ENCODE measurements at regions not wholly inside any gene's neighbourhood (a gene's known extent, or its start where the extent isn't known, plus 50 kb on each side); places are given as distances from the start of the nearest gene placed in this dataset.
"Not testable (repeated sequence)": the region's sequence is repeated elsewhere in the genome, so short reads cannot be mapped to it uniquely, and the experiment has no call there.

DNA sequence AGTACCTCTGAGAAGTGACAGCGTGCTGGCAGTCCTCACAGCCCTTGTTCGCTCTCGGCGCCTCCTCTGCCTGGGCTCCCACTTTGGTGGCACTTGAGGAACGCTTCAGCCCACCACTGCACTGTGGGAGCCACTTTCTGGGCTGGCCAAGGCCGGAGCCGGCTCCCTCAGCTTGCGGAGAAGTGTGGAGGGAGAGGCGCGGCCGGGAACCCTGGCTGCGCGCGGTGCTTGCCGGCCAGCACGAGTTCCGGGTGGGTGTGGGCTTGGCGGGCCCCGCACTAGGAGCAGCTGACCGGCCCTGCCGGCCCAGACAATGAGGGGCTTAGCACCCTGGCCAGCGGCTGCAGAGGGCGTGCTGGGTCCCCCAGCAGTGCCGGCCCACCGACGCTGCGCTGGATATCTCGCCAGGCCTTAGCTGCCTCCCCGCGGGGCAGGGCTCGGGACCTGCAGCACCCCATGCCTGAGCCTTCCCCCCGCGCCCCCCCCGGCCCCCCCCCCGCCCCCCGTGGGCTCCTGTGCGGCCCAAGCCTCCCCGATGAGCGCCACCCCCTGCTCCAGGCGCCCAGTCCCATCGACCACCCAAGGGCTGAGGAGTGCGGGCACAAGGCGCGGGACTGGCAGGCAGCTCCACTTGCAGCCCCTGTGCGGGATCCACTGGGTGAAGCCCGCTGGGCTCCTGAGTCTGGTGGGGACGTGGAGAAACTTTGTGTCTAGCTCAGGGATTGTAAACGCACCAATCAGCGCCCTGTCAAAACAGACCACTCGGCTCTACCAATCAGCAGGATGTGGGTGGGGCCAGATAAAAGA is 847.7 kb upstream of the CDH6 start:
- not testable (repeated sequence) for DNase-seq

DNA sequence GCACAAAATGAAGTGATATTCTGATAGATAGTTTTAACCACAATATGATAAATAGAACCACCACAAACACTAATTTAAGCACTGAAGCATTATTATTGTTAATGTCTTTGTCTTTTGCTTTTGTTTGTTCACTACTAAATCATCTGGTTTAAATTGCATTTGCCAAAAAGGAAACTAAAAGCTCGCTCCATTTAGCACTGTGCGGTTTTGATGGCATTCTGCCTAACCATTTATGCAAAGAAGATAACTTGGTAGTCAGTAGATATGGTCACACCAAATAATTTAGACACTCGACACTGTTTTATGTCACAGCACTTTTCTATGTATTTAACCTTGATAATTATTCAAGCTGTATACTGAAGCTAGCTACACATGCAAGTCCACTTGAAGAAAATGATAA is 849.8 kb upstream of the CDH6 start:
- no peak for DNase-seq

DNA sequence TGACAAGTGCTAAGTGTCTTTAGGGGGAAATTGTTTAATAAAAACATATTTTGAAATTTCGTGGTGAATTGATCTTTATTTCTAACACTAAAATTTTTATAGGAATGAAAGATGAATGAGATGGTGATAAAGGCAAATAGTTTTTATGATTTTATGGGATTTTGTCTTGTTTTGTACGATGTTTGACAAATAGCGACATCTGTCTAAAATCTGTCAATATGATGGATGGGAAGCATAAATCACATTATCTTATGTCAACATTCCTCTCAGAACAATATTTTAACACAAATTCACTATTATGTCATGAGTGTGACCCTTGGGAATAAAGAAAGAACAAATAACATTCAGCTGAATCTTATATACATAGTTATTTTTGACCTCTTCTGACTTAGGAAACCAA is 852.0 kb upstream of the CDH6 start:
- DNase-seq, result no peak

DNA sequence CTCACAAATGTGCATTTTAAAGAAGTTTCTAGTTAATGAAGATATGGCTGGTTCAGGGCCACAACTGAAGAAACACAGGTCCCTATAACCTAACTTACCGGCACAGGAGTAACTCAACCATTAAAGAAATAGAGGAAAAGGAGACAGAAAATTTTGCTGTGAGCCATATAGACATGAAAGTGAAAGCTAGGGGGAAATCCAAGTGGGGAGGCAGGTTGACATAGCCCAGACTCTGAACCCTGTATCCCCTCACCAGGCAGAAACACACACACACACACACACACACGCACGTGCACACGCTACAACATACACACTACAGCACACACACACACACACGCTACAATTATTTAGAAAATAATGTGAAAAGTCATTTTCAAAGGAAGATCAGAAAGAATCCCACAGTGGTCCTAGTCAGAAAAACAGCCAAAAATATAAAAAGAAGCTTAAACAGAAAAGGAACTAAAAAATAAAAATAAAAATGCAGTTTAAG is 856.4 kb upstream of the CDH6 start:
- no peak for DNase-seq

DNA sequence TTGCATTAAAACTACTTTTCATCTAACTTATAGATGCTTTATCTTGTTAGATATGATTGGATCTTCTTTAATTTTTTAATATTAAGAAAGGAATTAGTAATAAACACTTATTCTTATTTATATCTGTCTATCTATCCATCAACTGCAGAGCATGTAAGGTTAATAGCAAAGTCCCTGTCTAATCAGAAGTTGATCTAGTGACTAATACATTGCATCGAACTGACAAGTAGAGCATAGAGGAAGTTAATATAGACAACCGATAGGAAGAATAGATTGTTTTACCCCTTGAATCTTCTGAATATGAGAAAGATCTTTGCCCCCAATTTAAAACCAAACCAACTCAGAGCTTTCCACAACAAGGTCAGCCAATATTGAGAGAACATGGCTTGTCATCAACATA is 862.0 kb upstream of the CDH6 start:
- no peak for DNase-seq

DNA sequence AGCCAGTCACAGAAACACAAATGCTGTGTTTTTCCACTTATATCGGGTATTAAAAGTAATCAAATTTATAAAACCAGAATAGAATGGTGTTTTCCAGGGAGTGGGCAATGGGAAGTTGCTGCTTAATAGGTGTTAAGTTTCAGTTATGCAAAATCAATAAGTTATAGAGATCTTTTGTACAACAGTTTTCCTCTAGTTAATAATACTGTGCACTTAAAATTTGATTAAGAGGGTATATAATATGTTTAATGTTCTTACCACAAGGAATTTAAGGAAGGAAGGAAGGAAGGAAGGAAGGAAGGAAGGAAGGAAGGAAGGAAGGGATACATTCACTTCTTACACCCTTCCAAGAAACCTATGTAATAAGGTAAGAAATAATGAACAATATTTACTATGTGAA is 867.7 kb upstream of the CDH6 start:
- no peak for DNase-seq

DNA sequence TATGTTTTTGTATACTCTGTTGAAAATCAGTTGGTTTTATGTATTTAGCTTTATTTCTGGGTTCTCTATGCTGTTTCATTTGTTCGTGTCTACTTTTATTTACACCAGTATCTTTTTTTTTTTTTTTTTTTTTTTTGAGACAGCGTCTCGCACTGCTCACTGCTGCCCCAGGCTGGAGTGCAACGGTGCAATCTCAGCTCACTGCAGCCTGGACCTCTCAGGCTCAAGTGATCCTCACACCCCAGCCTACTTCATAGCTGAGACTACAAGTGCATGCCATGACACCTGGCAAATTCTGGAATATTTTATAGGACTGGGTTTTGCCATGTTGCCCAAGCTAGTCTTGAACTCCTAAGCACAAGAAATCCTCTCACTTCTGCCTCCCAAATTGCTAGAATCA is 869.4 kb upstream of the CDH6 start:
- DNase-seq, result no peak

DNA sequence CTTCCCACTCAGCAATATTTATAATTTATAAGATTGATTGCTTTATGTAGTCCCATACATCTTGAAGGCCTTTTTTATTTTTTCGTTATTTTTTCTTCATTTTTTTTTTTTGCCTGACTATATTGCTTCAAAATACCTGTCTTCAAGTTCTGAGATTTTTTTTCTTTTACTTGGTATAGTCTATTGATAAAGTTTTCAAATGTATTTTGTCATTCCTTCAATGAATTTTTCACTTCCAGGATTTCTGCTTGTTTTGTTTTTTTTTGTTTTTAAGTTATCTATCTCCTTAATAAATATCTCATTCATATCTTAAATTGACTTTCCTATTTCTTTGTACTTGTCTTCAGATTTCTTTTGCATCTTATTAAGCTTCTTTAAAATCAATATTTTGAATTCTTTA is 905.6 kb upstream of the CDH6 start:
- DNase-seq, result no peak

DNA sequence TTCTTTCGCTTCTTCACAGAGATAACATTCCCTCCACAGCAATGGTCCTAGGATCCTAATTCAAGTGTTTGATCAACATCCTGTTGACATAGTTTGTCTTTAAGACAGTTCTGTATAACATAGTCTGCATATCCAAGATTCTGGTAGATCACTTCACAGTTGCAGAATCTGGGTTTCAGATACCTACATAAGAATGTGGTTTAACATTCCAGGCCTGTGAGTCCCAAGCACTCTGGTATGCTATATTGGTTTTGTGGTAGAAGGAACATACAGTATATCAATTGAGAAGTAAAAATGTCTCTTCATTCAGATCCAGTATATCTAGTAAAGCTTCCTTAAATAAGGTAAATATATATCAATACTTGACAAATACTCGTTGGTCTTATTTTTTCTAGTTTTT is 914.2 kb upstream of the CDH6 start:
- DNase-seq, result peak; percentile 3

DNA sequence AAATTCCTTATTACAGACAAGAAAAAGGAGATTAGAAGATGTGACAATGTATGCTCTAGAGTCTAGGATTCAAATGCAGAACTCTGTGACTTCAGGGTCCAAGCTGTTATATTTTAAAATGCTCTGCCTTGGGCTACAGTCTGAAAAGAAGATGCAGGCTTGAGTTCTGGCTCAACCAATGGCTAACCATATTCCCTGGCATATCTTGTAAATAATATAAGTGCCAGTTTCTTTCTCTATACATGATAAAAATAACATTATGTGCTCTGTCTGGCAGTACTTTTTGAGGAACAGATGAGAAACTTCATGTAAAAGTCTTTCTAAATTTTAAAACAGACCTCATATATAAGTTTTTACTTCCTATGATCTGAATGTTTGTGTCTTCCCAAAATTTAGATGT is 926.5 kb upstream of the CDH6 start:
- no peak for DNase-seq

DNA sequence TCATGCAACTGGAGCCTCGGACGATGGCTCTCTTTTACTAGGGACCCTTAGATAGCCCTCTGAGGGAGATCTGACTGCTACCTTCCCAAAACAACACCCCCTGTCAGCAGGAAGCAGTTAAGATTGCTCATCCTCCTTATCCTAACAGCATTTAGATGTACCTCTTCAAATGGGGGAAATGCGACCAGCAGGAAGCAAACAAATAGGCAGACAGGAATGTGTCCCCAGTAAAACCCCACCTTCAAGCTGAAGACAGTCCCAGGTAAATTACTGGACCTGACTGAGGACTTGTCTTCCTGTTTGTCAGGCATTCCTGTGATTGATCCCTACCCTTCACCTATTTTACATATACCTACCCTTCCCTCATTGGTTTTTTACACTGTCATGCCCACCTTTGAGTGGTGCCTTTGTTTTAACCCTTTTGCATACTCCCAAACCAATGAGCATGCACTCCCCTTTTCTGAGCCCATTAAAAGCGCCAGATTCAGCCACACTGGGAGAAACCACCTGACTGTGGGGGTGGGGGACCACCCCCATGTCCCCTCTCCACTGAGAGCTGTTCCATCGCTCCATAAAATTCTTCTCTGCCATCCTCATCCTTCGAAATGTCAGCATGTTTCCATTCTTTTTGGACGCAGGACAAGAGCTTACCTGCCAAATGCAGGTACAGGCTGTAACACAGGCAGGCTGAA is 954.0 kb upstream of the CDH6 start:
- no peak for DNase-seq

DNA sequence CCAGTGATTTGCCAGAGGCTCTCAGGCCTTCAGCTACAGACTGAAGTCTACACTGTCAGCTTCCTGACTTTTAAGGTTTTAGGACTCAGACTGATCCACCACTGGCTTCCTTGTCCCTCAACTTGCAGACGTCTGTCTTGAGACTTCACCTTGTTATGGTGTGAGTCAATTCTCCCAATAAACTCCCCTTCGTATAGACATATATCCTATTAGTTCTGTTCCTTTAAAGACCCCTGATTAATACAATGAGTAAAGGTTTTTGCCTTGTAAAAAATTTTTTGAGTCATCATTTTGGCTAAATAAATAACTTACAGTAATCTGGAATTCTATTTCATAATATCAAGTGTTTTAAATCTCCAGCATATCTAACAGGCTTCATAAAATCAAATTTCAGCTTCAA is 956.3 kb upstream of the CDH6 start:
- DNase-seq, result no peak

DNA sequence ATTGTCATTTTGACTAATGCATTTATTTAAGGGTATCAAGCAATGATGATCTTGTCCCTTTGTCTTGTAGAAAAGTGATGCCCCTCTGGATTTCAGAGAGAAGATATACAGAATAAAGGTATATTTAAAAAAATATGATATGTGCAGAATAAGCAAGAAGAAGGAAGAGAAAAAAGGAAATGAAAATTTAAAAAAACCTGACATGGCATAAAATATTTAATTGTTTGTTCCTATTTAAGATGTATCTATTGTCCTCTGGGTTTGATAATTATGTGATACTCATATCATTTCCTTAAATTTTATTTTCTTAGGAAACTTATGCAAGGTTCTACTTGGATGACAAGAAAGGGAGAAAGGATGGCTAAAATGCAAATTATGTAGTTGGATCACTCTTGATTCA is 983.7 kb upstream of the CDH6 start:
- no peak for DNase-seq

DNA sequence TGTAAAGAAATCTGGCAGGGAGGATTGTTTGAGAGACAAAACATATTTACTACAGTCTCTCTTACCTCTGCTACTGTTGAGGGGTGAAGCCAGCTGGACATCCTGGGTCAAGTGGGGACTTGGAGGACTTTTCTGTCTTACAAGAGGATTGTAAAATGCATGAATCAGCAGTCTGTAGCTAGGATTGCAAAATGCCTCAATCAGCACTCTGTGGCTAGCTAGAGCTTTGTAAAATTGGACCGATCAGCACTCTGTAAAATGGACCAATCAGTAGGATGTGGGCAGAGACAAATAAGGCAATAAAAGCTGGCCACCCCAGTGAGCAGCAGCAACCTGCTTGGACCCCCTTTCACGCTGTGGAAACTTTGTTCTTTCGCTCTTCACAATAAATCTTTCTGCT is 995.8 kb upstream of the CDH6 start:
- no peak for DNase-seq

DNA sequence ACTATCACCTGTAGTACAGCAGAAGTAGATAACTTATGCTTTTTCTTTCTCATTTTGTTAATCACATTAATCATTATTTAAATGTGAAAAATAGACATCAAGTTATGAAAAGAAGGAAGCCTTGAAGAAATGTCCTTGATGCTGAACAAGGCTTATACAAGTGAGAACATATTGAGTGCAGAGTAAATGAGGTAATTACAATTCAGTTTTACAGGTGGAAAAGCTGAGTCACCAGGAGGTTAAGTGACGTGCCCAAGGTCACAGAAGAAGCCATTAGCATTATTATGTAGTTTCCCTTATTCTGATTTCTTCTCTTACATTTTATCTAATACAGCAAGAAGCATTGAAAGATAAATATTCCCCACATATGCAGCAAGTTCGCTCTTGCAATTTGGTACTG is 998.5 kb upstream of the CDH6 start:
- no peak for DNase-seq

DNA sequence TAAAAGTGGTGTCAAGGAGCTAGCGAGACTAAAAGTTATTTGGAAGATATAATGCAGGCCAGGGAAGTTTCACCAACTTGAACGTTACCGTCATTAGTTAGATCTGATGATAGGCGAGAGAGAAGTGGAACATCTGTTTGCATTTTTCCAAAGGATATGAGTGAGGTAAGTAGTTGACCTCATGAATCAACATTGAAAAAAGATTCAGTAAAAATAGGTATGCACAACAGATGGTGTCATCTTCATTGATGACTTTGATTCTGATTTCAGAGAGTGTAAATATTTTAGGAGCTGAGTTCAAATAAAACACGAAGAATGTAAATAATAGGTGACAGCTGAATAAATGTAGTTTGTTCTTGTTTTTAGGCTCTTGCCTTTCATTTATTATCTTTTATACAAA is 998.9 kb upstream of the CDH6 start:
- no peak for DNase-seq

DNA sequence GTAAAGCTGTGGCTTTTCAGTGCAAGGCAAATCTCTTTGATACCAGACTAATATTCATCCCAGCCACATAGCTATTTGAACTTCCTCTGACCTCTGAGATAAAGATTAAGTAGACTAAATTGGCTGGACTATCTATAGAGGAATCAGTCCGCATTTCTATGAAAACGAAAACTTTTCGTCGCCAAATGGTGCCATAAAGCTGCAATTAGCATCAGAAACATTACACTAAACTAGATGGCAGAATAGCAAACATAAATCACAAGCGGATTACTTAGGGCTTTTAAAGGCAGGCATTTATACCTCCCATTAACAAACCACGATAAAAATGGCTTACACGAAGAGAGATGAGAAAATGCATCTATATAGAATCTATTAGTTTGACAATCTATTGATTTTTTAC is 1009.7 kb upstream of the CDH6 start:
- no peak for DNase-seq

DNA sequence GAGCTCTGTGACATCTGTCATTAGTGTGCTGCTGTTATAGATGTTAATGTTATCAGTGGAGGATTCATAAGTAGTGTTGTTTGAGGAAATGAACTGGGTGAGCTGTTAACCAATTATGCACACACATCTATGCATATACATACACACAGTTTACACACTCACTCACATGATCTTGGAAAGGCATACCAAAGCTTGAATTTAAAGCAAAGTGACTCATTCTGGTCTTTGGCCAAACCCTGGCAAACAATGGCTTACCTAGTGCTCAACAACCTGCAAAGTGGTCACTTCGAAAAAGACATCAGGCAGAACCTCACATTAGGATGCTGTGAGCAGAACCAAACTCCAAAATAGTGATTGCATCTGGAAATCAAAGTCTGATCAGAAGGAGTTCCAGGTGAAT is 1037.3 kb upstream of the CDH6 start:
- no peak for DNase-seq

DNA sequence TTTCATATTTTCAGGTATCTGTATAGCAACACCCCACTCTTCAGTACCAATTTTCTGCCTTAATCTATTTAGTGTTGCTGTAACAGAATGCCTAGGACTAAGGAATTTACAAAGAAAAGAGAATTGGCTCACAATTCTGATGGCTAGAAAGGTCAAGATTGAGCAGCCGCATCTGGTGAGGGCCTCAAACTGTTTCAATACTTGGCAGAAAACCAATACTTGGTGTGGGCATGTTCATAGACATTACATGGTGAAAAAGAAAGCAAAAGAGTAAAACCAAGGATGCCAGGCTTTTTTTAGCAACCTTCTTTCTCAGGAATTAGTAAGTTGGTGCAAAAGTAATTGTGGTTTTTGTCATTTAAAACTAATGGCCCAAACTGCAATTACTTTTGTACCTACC is 1041.1 kb upstream of the CDH6 start:
- DNase-seq, result no peak

DNA sequence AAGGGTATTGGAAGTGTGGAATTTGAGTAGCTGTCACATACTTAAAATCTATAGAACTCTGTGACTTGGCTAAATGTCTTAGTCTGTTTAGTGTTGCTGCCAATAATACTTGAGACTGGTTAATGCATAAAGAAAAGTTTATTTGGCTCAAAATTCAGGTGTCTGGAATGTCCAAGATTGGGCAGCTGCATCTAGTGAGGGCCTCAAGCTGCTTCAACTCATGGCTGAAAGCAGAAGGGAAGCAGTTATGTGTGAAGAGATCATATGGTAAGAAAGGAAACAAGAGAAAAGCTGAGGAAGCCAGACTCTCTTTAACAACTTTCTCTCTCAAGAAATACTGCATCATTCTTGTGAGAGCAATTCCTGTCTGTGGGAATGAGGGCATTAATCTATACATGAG is 1043.3 kb upstream of the CDH6 start:
- no peak for DNase-seq

DNA sequence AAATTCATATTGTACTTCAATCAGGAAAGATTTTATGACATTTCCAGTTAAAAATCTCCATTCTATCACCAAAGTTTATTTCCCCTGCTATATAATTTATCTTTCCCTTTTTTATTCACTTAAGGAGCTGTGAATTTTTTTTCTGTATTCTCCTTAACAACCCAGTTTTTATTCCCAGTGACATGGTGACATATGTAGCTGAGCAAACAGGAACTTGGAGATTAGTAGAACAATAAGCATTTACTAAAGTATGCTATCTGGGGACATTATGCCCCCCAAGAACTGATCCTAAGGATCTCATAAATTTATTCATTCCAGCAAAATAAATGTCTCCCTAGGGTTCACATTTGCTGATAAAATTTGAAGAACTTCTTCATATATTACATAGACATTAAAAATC is 1044.0 kb upstream of the CDH6 start:
- no peak for DNase-seq

DNA sequence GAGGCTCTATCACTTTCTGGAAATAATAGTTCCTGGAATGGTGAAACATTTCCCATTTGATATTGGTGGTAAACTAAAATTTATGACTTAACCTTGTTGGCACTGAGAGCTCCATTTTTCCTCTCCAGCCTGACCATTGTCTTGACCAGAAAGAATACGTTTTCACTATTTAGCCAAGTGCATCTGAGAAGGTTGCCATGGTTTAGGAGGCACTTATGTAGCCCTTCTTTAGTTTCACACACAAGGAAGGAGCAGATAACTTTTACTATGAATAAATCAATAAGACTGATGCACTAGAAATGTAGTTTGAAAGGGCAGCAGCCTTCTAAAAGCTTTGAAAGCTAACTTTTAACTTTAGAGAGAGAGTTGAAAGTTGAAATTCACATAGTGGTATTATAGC is 1045.5 kb upstream of the CDH6 start:
- DNase-seq, result no peak

DNA sequence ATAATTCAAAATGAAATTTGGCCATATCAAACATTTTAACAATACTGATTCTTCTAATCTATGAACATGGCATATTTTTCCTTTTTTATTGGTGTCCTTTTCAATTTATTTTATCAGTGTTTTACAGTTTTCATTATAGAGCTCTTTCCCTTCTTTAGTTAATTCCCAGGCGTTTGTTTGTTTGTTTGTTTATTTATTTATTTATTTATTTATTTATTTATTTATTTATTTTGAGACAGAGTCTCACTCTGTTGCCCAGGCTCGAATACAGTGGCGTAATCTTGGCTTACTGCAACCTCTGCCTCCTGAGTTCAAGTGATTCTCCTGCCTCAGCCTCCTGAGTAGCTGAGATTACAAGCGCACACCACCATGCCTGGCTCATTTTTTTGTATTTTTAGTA is 1049.4 kb upstream of the CDH6 start:
- not testable (repeated sequence) for DNase-seq

DNA sequence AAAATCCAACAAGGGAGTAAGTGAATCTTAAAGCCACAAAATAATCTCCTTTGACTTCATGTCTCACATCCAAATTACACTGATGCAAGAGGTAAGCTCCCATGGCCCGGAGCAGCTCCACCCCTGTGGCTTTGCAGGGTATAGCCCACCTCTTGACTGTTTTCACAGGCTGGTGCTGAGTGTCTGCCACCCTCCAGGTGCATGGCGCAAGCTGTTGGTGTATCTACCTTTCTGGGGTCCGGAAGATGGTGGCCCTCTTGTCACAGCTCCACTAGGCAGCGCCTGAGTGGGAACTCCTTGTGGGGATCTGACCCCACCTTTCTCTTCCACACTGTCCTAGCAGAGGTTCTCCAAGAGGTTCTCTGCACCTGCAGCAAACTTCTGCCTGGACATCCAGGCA is 1051.1 kb upstream of the CDH6 start:
- no peak for DNase-seq

DNA sequence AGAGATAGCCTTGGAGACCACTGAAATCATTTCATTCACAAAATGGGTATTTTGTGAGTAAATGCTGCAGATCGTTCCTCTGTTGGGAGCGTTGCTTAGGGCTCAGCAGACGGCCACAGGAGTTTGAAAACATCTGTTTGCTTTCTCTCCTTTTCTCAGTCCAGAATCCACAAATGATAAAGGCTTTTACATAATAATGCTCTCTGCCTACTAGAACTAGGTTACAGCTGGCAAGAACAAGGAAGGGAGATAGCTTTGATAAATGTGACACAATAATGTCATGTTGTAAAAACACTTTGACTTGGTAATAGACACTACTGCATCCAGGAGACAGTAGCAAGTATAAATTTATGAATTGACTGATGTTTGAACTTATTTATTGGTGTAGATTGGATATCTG is 1072.4 kb upstream of the CDH6 start:
- no peak for DNase-seq
